Stimulated activated effector memory CD8-positive, alpha-beta T cell treated with anti-CD3 and anti-CD28 coated beads, Interleukin-12 subunit alpha, Interleukin-12 subunit beta, amount 100 ng/mL, for 72 hours (primary cell): ENCODE measurements at regions not wholly inside any gene's neighbourhood (a gene's known extent, or its start where the extent isn't known, plus 50 kb on each side); places are given as distances from the start of the nearest gene placed in this dataset.

Experiments
- ATAC-seq: fragments of 150-1000 bp; cut with Tn5 transposase; 2 replicates; pipeline ENCODE4 v1.10.0; 2021
- DNase-seq, 2 donors: peaks; one replicate each; pipeline ENCODE4 v3.0.0; 2021 to 2022; ENCODE audit warnings: low spot score in 2 of 2
- H3K27ac Mint-ChIP-seq: one replicate; pipeline ENCODE4 v1.8.0; 2022; ENCODE audit warnings: mild to moderate bottlenecking, mixed read lengths
- H3K36me3 Mint-ChIP-seq: one replicate; pipeline ENCODE4 v1.8.0; 2022; ENCODE audit warnings: mild to moderate bottlenecking, mixed read lengths
- H3K4me1 Mint-ChIP-seq: one replicate; pipeline ENCODE4 v1.8.0; 2022; ENCODE audit warnings: mixed read lengths
- H3K4me3 Mint-ChIP-seq: one replicate; pipeline ENCODE4 v1.8.0; 2022; ENCODE audit warnings: mild to moderate bottlenecking, mixed read lengths
- H3K9me3 Mint-ChIP-seq: one replicate; pipeline ENCODE4 v1.8.0; 2022; ENCODE audit warnings: mixed read lengths

GRCh38 chr2:147109291-147109690, 735.5 kb upstream of the ACVR2A start:
- Mint-ChIP-seq H3K4me1 (no peaks in the 10 kb centered on the region), H3K36me3 (no peaks in the 10 kb centered on the region), H3K4me3 (no peak overlapping the region), H3K9me3 (peaks cover 7% of the 10 kb centered on the region), H3K27ac (no peak overlapping the region)
- ATAC-seq, result no peak
- no peak for DNase-seq

- DNase-seq, result no peak
- ATAC-seq, result no peak
- H3K27ac Mint-ChIP-seq, result no peak overlapping the region
- H3K4me1 Mint-ChIP-seq, result no peaks in the 10 kb centered on the region
- H3K4me3 Mint-ChIP-seq, result no peak overlapping the region
- H3K36me3 Mint-ChIP-seq, result no peaks in the 10 kb centered on the region
- peaks cover 7% of the 10 kb centered on the region for H3K9me3 Mint-ChIP-seq
Measured at GRCh38 chr2:147108548-147108947, 736.3 kb upstream of the ACVR2A start.

GRCh38 chr2:147101941-147102790, 742.7 kb upstream of the ACVR2A start:
- DNase-seq (no peak), ATAC-seq (no peak)
- Mint-ChIP-seq H3K36me3 (no peaks in the 10 kb centered on the region), H3K9me3 (peaks cover 7% of the 10 kb centered on the region), H3K4me3 (no peak overlapping the region), H3K4me1 (no peaks in the 10 kb centered on the region), H3K27ac (no peak overlapping the region)

- Mint-ChIP-seq H3K4me1 (no peaks in the 10 kb centered on the region), H3K9me3 (peaks cover 7% of the 10 kb centered on the region), H3K27ac (no peak overlapping the region), H3K36me3 (no peaks in the 10 kb centered on the region), H3K4me3 (no peak overlapping the region)
- ATAC-seq (no peak), DNase-seq (no peak)
Measured at GRCh38 chr2:147100406-147101035, 744.3 kb upstream of the ACVR2A start.

GRCh38 chr2:147099845-147100244, 745.0 kb upstream of the ACVR2A start:
- ATAC-seq (no peak), DNase-seq (no peak)
- Mint-ChIP-seq H3K9me3 (peaks cover 5% of the 10 kb centered on the region), H3K4me1 (no peaks in the 10 kb centered on the region), H3K36me3 (no peaks in the 10 kb centered on the region), H3K4me3 (no peak overlapping the region), H3K27ac (no peak overlapping the region)

- H3K4me1 Mint-ChIP-seq, result no peaks in the 10 kb centered on the region
Measured at GRCh38 chr2:147098940-147099339, 745.9 kb upstream of the ACVR2A start.

GRCh38 chr2:147097747-147098146, 747.1 kb upstream of the ACVR2A start:
- no peaks in the 10 kb centered on the region for H3K4me1 Mint-ChIP-seq
- peaks cover 3% of the 10 kb centered on the region for H3K9me3 Mint-ChIP-seq
- H3K36me3 Mint-ChIP-seq, result no peaks in the 10 kb centered on the region
- ATAC-seq, result no peak
- no peak overlapping the region for H3K27ac Mint-ChIP-seq
- DNase-seq, result no peak
- no peak overlapping the region for H3K4me3 Mint-ChIP-seq

More at GRCh38 chr2:147098940-147099339, 745.9 kb upstream of the ACVR2A start:
- Mint-ChIP-seq H3K4me3 (no peak overlapping the region), H3K9me3 (peaks cover 3% of the 10 kb centered on the region), H3K27ac (no peak overlapping the region), H3K36me3 (no peaks in the 10 kb centered on the region)
- ATAC-seq, result no peak
- no peak for DNase-seq

- H3K4me3 Mint-ChIP-seq, result no peak overlapping the region
- no peaks in the 10 kb centered on the region for H3K36me3 Mint-ChIP-seq
Measured at GRCh38 chr2:147096671-147097070, 748.2 kb upstream of the ACVR2A start.

GRCh38 chr2:147095376-147095775, 749.5 kb upstream of the ACVR2A start:
- no peak overlapping the region for H3K27ac Mint-ChIP-seq
- no peak overlapping the region for H3K4me3 Mint-ChIP-seq
- no peaks in the 10 kb centered on the region for H3K36me3 Mint-ChIP-seq
- no peak for DNase-seq
- H3K9me3 Mint-ChIP-seq, result peaks cover 3% of the 10 kb centered on the region
- no peak for ATAC-seq
- H3K4me1 Mint-ChIP-seq, result no peaks in the 10 kb centered on the region

More at GRCh38 chr2:147096671-147097070, 748.2 kb upstream of the ACVR2A start:
- DNase-seq, result no peak
- H3K9me3 Mint-ChIP-seq, result peaks cover 3% of the 10 kb centered on the region
- peak; percentile 94 for ATAC-seq
- no peak overlapping the region for H3K27ac Mint-ChIP-seq
- H3K4me1 Mint-ChIP-seq, result no peaks in the 10 kb centered on the region

GRCh38 chr2:147094077-147094476, 750.8 kb upstream of the ACVR2A start:
- Mint-ChIP-seq H3K4me3 (no peak overlapping the region), H3K4me1 (no peaks in the 10 kb centered on the region)
- ATAC-seq, result no peak

GRCh38 chr2:147092266-147092665, 752.6 kb upstream of the ACVR2A start:
- ATAC-seq (no peak), DNase-seq (no peak)
- no peaks in the 10 kb centered on the region for H3K36me3 Mint-ChIP-seq
- H3K27ac Mint-ChIP-seq, result no peak overlapping the region
- H3K9me3 Mint-ChIP-seq, result no peaks in the 10 kb centered on the region
- no peak overlapping the region for H3K4me3 Mint-ChIP-seq
- H3K4me1 Mint-ChIP-seq, result no peaks in the 10 kb centered on the region

More at GRCh38 chr2:147094077-147094476, 750.8 kb upstream of the ACVR2A start:
- H3K27ac Mint-ChIP-seq, result no peak overlapping the region
- DNase-seq, result no peak
- H3K9me3 Mint-ChIP-seq, result peaks cover 3% of the 10 kb centered on the region
- H3K36me3 Mint-ChIP-seq, result no peaks in the 10 kb centered on the region

- H3K9me3 Mint-ChIP-seq, result no peaks in the 10 kb centered on the region
- H3K4me3 Mint-ChIP-seq, result no peak overlapping the region
Measured at GRCh38 chr2:147091448-147091847, 753.4 kb upstream of the ACVR2A start.

GRCh38 chr2:147088871-147089270, 756.0 kb upstream of the ACVR2A start:
- no peaks in the 10 kb centered on the region for H3K9me3 Mint-ChIP-seq
- DNase-seq (no peak), ATAC-seq (no peak)
- no peak overlapping the region for H3K4me3 Mint-ChIP-seq
- H3K36me3 Mint-ChIP-seq, result no peaks in the 10 kb centered on the region
- no peak overlapping the region for H3K27ac Mint-ChIP-seq
- no peaks in the 10 kb centered on the region for H3K4me1 Mint-ChIP-seq

More at GRCh38 chr2:147091448-147091847, 753.4 kb upstream of the ACVR2A start:
- Mint-ChIP-seq H3K36me3 (no peaks in the 10 kb centered on the region), H3K4me1 (no peaks in the 10 kb centered on the region), H3K27ac (no peak overlapping the region)
- no peak for ATAC-seq
- DNase-seq, result no peak

GRCh38 chr2:147086715-147087114, 758.1 kb upstream of the ACVR2A start:
- no peaks in the 10 kb centered on the region for H3K36me3 Mint-ChIP-seq
- no peak overlapping the region for H3K4me3 Mint-ChIP-seq
- H3K4me1 Mint-ChIP-seq, result no peaks in the 10 kb centered on the region
- H3K27ac Mint-ChIP-seq, result no peak overlapping the region
- no peaks in the 10 kb centered on the region for H3K9me3 Mint-ChIP-seq
- ATAC-seq (no peak), DNase-seq (no peak)

- no peak for ATAC-seq
- no peaks in the 10 kb centered on the region for H3K9me3 Mint-ChIP-seq
- no peak overlapping the region for H3K27ac Mint-ChIP-seq
- H3K36me3 Mint-ChIP-seq, result no peaks in the 10 kb centered on the region
- DNase-seq, result no peak
- H3K4me1 Mint-ChIP-seq, result no peaks in the 10 kb centered on the region
- H3K4me3 Mint-ChIP-seq, result no peak overlapping the region
Measured at GRCh38 chr2:147083664-147084063, 761.2 kb upstream of the ACVR2A start.
